Ovary (tissue), 1 donor: ENCODE measurements at regions not wholly inside any gene's neighbourhood (a gene's known extent, or its start where the extent isn't known, plus 50 kb on each side); places are given as distances from the start of the nearest gene placed in this dataset.

ENCODE experiments used
- EP300 ChIP-seq: sonication (generic); formaldehyde crosslinking; IDR thresholded peaks from one replicate; pipeline ENCODE4 v1.6.1; 2017; ENCODE audit warnings: antibody characterized with exemption
- POLR2A ChIP-seq: fragments of 450-650 bp; IDR thresholded peaks from one replicate; pipeline ENCODE4 v1.6.1; 2017; ENCODE audit warnings: antibody characterized with exemption, mild to moderate bottlenecking, moderate library complexity

- TF ChIP-seq POLR2A (no peak), EP300 (no peak)
Measured at GRCh38 chr2:77816618-77817017, 294.4 kb upstream of the LRRTM4 start.
